ENCODE measurements at regions not wholly inside any gene's neighbourhood (a gene's known extent, or its start where the extent isn't known, plus 50 kb on each side); places are given as distances from the start of the nearest gene placed in this dataset.

- TF ChIP-seq, protein P1, sequence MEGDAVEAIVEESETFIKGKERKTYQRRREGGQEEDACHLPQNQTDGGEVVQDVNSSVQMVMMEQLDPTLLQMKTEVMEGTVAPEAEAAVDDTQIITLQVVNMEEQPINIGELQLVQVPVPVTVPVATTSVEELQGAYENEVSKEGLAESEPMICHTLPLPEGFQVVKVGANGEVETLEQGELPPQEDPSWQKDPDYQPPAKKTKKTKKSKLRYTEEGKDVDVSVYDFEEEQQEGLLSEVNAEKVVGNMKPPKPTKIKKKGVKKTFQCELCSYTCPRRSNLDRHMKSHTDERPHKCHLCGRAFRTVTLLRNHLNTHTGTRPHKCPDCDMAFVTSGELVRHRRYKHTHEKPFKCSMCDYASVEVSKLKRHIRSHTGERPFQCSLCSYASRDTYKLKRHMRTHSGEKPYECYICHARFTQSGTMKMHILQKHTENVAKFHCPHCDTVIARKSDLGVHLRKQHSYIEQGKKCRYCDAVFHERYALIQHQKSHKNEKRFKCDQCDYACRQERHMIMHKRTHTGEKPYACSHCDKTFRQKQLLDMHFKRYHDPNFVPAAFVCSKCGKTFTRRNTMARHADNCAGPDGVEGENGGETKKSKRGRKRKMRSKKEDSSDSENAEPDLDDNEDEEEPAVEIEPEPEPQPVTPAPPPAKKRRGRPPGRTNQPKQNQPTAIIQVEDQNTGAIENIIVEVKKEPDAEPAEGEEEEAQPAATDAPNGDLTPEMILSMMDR (IDR thresholded peaks at IDR 0.05), result no peak
- TF ChIP-seq POLR2A (IDR thresholded peaks at IDR 0.05) (no peak), EP300 (IDR thresholded peaks at IDR 0.05) (no peak)
These were observed 50.7 kb upstream of the FRY start for GRCh38 chr13:31980830-31981229.
